ENCODE measurements at regions not wholly inside any gene's neighbourhood (a gene's known extent, or its start where the extent isn't known, plus 50 kb on each side); places are given as distances from the start of the nearest gene placed in this dataset.
A peak's percentile ranks its signal among the peaks of the same experiment; 100 is the strongest.
"Not testable (repeated sequence)": the region's sequence is repeated elsewhere in the genome, so short reads cannot be mapped to it uniquely, and the experiment has no call there.

DNA sequence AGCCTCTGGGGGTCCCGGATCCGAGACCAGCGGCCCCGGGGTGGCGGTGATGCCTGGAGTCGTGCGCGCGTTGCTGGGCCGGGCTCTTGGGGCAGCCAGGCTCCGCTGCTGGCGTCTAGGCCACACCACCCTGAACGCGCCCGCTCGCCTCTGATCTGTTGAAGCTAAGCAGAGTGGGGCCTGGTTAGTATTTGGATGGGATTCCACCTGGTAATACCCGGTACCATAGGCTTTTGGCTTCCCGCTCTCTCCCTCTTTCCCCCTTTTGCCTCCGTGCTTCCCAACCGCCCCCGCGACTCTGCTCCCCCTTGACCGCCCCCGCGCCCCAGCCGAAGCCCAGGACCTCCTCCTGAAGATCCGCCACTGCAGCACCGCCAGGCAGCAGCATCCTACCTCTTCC is 1383.5 kb upstream of the DEFB115 start:
- intact Hi-C loops (cut with DNase I; ENCODE audit: low total_unique reads), result no loop called here
- WGBS, 2 donors, result 51 to 75% methylated on average over 26 to 28 of the region's 28 CpGs
- H3K4me3 ChIP-seq (ENCODE audit: low read depth, poor library complexity, severe bottlenecking), result no peak overlapping the region
- DNase-seq (ENCODE audit: low spot score in 2 of 2), result peak in 1 of 2 donors; percentile 93
- no peak for TF ChIP-seq POLR2A (IDR thresholded peaks at IDR 0.05)
- TF ChIP-seq, protein P1, sequence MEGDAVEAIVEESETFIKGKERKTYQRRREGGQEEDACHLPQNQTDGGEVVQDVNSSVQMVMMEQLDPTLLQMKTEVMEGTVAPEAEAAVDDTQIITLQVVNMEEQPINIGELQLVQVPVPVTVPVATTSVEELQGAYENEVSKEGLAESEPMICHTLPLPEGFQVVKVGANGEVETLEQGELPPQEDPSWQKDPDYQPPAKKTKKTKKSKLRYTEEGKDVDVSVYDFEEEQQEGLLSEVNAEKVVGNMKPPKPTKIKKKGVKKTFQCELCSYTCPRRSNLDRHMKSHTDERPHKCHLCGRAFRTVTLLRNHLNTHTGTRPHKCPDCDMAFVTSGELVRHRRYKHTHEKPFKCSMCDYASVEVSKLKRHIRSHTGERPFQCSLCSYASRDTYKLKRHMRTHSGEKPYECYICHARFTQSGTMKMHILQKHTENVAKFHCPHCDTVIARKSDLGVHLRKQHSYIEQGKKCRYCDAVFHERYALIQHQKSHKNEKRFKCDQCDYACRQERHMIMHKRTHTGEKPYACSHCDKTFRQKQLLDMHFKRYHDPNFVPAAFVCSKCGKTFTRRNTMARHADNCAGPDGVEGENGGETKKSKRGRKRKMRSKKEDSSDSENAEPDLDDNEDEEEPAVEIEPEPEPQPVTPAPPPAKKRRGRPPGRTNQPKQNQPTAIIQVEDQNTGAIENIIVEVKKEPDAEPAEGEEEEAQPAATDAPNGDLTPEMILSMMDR (IDR thresholded peaks at IDR 0.05), result no peak

DNA sequence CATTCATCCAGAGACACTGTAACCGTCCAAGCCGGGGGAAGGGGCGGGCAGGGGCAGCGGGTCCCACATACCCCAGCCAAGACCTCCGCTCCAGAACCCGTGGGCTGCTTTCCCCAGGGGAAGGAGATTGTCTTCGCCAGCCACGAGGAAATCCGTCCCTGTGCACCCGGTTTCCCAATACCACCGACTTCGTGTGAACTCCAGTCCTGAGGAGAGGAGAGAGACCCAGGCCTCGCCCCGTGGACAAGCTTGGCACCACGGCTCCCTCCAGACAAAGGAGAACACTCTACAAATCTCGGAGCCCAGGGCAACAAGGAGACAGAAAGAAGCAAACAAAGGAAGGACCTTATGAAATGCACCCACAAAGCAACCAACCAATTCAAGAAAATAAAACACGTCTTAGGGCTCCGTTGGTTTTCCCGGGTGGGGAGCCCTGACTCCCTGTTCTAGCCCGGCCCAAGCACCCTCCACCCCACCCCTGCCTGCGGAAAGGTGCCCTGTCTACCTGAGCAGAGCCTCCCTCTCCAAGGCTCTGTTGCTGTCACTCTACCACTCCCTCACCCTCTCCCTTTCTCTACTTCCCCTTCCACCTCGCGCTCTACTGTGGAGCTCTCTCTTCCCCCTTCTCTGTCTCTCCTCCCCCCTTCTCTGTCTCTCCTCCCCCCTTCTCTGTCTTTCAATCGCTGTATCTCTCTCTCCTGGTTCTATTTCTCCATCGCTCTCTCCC is 1382.8 kb upstream of the DEFB115 start:
- intact Hi-C loops (cut with DNase I; ENCODE audit: low total_unique reads), result no loop called here
- no peak overlapping the region for H3K4me3 ChIP-seq (ENCODE audit: low read depth, poor library complexity, severe bottlenecking)
- TF ChIP-seq, protein P1 (IDR thresholded peaks at IDR 0.05), result no peak
- TF ChIP-seq POLR2A (IDR thresholded peaks at IDR 0.05), result no peak
- WGBS, 2 donors, result 76 to 84% methylated on average over 25 of the region's 25 CpGs
- DNase-seq (ENCODE audit: low spot score in 2 of 2), result peak in 1 of 2 donors; percentile 78

DNA sequence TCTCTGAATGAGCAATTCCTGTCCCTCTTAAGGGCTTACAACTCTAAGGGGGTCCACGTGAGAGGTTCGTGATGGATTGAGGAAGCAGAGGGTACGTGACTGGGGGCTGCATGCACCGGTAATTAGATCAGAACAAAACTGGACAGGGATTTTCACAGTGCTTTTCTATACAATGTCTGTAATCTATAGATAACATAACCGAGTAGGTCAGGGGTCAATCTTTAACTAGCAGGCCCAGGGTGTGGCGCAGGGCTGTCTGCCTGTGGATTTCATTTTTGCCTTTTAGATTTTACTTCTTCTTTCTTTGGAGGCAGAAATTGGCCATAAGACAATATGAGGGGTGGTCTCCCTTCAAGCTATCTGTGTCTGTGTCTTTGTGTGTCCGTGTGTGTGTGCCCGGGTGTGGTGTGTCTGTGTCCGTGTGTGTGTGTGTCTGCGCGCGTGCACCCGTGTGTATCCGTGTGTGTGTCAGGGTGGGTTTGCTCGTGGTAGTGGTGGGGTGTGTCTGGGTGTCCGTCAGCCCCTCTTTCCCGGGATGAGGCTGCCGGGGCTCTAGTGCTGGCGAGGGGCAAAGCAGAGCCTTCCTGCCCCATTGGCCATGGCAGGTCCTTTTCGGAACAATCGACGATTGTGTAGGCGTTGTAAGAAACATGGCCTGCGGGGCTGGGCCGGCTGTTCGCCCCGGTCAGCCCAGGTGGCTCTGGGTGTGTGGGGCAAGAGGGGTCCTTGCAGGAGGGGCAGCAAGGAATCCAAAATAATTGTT is 1382.0 kb upstream of the DEFB115 start:
- H3K4me3 ChIP-seq (ENCODE audit: low read depth, poor library complexity, severe bottlenecking); intact Hi-C loops (cut with DNase I; ENCODE audit: low total_unique reads): not testable (repeated sequence)
- peak in 1 of 2 donors; percentile 78 for DNase-seq (ENCODE audit: low spot score in 2 of 2)
- 83 to 85% methylated on average over 27 of the region's 27 CpGs for WGBS, 2 donors

DNA sequence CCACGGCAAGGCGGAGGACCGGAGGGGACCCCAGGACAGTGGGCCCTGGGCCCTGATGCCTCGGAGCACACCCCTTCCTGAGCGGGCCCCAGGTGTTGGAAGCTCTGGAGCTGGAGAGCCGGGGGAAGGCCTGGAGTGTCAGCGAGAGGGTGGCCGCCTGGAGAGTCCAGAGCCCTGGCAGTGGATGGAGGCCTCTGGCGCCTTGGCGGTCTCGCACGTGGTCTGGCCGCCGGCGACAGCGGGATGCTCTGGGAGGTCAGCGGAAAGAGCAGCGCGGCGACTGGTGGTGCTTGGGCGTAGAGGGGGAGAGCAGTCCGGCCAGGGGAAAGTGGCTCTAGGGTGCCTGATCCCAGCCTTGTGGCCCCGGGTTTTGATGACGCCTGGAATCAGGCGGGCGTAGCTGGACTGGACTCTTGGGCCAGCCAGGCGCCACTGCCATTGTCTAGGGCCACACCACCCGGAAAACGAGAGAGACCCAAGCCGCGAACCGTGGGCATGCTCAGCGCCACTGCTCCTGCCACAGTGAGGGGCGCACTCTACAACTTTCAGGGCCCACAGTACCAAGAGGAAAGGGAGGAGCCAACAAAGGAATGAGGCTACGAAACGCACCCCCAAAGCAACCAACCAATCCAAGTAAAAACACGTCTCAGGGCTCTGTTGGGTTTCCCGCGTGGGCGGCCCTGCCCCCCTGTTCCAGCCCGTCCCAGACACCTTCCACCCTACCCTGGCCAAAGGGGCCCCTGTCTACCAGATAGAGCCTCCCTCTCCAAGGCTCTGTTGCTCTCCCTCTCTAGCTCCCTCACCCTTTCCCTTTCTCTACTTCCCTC is 1381.2 kb upstream of the DEFB115 start:
- WGBS, 2 donors, result 84 to 85% methylated on average over 41 of the region's 41 CpGs
- DNase-seq (ENCODE audit: low spot score in 2 of 2), result peak in 1 of 2 donors; percentile 78
- H3K4me3 ChIP-seq (ENCODE audit: low read depth, poor library complexity, severe bottlenecking); intact Hi-C loops (cut with DNase I; ENCODE audit: low total_unique reads): not testable (repeated sequence)

DNA sequence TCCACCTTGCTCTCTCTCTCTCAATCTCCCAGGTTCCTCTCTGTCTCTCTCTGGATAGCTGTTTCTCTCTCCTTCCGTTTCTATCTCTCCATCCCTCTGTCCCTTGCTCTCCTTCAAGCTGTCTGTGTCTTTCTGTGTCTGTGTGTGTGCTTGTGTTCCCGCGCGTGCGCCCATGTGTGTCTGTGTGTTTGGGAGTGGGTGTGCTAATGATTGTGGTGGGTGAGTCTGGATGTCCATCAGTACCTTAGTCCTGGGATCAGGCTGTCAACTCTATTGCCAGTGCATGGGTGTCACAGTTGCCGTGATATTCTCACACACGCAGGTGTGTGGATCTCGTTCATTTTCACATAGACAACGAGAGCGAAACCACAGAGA is 1380.6 kb upstream of the DEFB115 start:
- intact Hi-C loops (cut with DNase I; ENCODE audit: low total_unique reads), result no loop called here
- DNase-seq (ENCODE audit: low spot score in 2 of 2), result peak in 1 of 2 donors; percentile 82
- 76 to 85% methylated on average over 10 of the region's 10 CpGs for WGBS, 2 donors
- no peak for TF ChIP-seq POLR2A (IDR thresholded peaks at IDR 0.05)
- TF ChIP-seq, protein P1 (IDR thresholded peaks at IDR 0.05), result no peak
- H3K4me3 ChIP-seq (ENCODE audit: low read depth, poor library complexity, severe bottlenecking), result no peak overlapping the region

DNA sequence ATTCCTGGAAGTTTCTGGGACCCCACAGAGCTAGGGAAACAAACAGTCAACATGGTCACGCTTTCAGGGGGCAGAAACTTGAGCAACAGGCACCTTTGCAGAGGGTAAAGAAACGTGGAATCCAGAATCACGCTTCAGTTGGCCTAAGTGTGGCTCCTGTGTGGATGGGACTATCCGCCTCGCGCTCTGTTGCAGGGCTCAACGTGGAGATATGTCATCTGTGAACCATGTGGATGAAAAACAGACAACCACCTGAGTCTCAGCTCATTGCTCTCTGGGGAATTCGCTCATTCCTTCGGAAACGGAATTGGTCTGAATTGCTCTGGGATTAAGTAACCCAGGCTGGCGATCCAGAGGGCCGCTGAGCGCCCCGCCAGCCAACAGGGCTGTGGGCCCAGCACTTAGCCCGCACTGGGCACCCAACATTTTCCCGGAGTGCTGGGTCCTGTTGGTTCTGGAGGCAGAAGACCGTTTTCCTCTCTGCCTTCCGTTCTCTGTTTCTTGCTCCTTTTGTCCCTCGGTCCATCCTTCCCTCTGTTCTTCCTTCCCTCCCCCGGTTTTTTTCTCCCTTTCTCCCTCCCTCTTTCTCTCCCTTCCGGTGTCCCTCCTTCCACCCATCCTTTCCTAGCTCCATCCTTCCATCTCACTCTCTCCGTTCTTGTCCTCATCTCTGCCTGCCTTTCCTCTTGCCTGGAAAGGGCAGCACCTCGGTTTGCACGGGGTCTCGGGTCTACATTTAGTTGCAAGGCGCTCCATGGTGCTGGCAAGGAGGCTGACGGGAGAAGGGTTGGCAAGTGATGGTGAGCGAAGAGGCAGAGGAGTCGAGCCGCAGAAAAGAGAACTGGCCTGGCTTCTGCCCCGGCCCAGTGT is 1379.8 kb upstream of the DEFB115 start:
- H3K4me3 ChIP-seq (ENCODE audit: low read depth, poor library complexity, severe bottlenecking); intact Hi-C loops (cut with DNase I; ENCODE audit: low total_unique reads): not testable (repeated sequence)
- DNase-seq (ENCODE audit: low spot score in 2 of 2), result peak in 1 of 2 donors; percentile 79
- WGBS, 2 donors, result 53 to 66% methylated on average over 31 of the region's 31 CpGs

All from lower leg skin (tissue), 4 donors.